Esophagus muscularis mucosa (tissue), 3 donors: ENCODE measurements at regions not wholly inside any gene's neighbourhood (a gene's known extent, or its start where the extent isn't known, plus 50 kb on each side); places are given as distances from the start of the nearest gene placed in this dataset.

Source experiments
- POLR2A ChIP-seq: fragments of 450-650 bp; IDR thresholded peaks from one replicate; pipeline ENCODE4 v1.6.1; 2017; ENCODE audit warnings: antibody characterized with exemption, moderate library complexity, mild to moderate bottlenecking, low read depth
- TF ChIP-seq, protein P1 (sequence below), 3 experiments: fragments of 200-600 bp in 2 of 3; fragments of 450-650 bp in 1 of 3; sonication (generic) in 2 of 3; IDR thresholded peaks; one replicate each; pipeline ENCODE4 v1.5.1; 2017 to 2019; ENCODE audit warnings: antibody characterized with exemption in 3 of 3, mild to moderate bottlenecking in 2 of 3, moderate library complexity in 1 of 3

DNA sequence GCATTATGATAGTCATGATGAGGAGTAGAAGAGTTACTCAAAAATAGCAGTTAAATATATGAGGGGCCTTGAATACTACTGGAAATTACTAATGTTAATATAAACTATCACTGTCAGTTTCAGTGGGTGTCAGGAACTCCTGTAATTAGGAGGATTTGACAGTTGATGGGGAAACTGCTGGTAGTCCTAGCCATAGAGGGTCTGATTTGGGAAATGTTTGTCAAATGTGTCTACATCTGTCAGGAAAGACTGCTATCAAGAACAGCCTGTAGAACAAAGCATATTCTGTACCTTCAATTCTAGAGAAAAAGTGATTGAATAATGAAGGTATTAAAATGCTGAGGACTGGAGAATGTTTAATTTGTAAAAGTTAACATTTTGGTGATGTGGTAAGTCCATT lies 567.9 kb downstream of the CDH9 start:
- TF ChIP-seq, protein P1, sequence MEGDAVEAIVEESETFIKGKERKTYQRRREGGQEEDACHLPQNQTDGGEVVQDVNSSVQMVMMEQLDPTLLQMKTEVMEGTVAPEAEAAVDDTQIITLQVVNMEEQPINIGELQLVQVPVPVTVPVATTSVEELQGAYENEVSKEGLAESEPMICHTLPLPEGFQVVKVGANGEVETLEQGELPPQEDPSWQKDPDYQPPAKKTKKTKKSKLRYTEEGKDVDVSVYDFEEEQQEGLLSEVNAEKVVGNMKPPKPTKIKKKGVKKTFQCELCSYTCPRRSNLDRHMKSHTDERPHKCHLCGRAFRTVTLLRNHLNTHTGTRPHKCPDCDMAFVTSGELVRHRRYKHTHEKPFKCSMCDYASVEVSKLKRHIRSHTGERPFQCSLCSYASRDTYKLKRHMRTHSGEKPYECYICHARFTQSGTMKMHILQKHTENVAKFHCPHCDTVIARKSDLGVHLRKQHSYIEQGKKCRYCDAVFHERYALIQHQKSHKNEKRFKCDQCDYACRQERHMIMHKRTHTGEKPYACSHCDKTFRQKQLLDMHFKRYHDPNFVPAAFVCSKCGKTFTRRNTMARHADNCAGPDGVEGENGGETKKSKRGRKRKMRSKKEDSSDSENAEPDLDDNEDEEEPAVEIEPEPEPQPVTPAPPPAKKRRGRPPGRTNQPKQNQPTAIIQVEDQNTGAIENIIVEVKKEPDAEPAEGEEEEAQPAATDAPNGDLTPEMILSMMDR (IDR thresholded peaks at IDR 0.05): no peak
- TF ChIP-seq POLR2A: no peak
